Keratinocyte (primary cell): ENCODE measurements at regions not wholly inside any gene's neighbourhood (a gene's known extent, or its start where the extent isn't known, plus 50 kb on each side); places are given as distances from the start of the nearest gene placed in this dataset.

ENCODE experiments used
- DNase-seq: peaks from one replicate; pipeline ENCODE4 v3.0.0-alpha.2; 2011; ENCODE audit warnings: low read depth, missing footprints, low spot score
- FAIRE-seq: peaks from 2 replicates; lab custom pipeline; 2011; peaks lifted over from hg19 to GRCh38; lab: Jason Lieb, UNC
- H2AFZ ChIP-seq: 2 replicates; pipeline ENCODE4 v1.6.0; 2012; ENCODE audit warnings: low read length, control low read depth, inconsistent platforms; ENCODE audit not compliant: control insufficient read depth
- H3K27ac ChIP-seq: 2 replicates; pipeline ENCODE4 v1.5.1; 2011; ENCODE audit warnings: low read length; ENCODE audit not compliant: control insufficient read depth, insufficient read depth
- H3K27me3 ChIP-seq: 3 replicates; pipeline ENCODE4 v1.6.0; 2011; ENCODE audit warnings: low read length; ENCODE audit not compliant: control insufficient read depth, insufficient read depth; ENCODE audit errors: extremely low read depth
- H3K36me3 ChIP-seq, 2 experiments: 2 replicates in 1 of 2; 3 replicates in 1 of 2; pipeline ENCODE4 v1.5.1; 2011; ENCODE audit warnings: low read length in 2 of 2, mild to moderate bottlenecking in 1 of 2; ENCODE audit not compliant: control insufficient read depth in 2 of 2, insufficient read depth in 2 of 2; ENCODE audit errors: extremely low read depth in 1 of 2
- H3K4me1 ChIP-seq: 3 replicates; pipeline ENCODE4 v1.5.1; 2011; ENCODE audit warnings: low read length; ENCODE audit not compliant: control insufficient read depth, insufficient read depth; ENCODE audit errors: extremely low read depth
- H3K4me2 ChIP-seq: 3 replicates; pipeline ENCODE4 v1.6.0; 2011; ENCODE audit warnings: low read depth, low read length; ENCODE audit not compliant: control insufficient read depth, insufficient read depth; ENCODE audit errors: extremely low read depth
- H3K4me3 ChIP-seq, 3 experiments: fragments of 200-600 bp in 1 of 3; sonication (generic) in 1 of 3; 2 replicates in 2 of 3; 3 replicates in 1 of 3; pipeline ENCODE4 v1.5.1; 2011 to 2016; ENCODE audit warnings: low read length in 3 of 3, mild to moderate bottlenecking in 3 of 3, control low read depth in 2 of 3, inconsistent platforms in 1 of 3, low read depth in 1 of 3, mixed read lengths in 1 of 3, mixed run types in 1 of 3, moderate library complexity in 1 of 3; ENCODE audit not compliant: control insufficient read depth in 2 of 3, insufficient read depth in 2 of 3; ENCODE audit errors: extremely low read depth in 1 of 3
- H3K79me2 ChIP-seq: 2 replicates; pipeline ENCODE4 v1.6.0; 2012; ENCODE audit warnings: low read length; ENCODE audit not compliant: control insufficient read depth, insufficient read depth
- H3K9ac ChIP-seq: 3 replicates; pipeline ENCODE4 v1.6.0; 2011; ENCODE audit warnings: low read length; ENCODE audit not compliant: control insufficient read depth, insufficient read depth; ENCODE audit errors: extremely low read depth
- H3K9me1 ChIP-seq: 3 replicates; pipeline ENCODE4 v1.6.0; 2011; ENCODE audit warnings: low read length; ENCODE audit not compliant: control insufficient read depth, insufficient read depth; ENCODE audit errors: extremely low read depth
- H3K9me3 ChIP-seq: 2 replicates; pipeline ENCODE4 v1.5.1; 2012; ENCODE audit warnings: low read depth, low read length; ENCODE audit not compliant: control insufficient read depth
- H4K20me1 ChIP-seq: 3 replicates; pipeline ENCODE4 v1.6.0; 2011; ENCODE audit warnings: low read length; ENCODE audit not compliant: control insufficient read depth, insufficient read depth; ENCODE audit errors: extremely low read depth
- EZH2 ChIP-seq: IDR thresholded peaks from one replicate; pipeline ENCODE4 v1.6.1; 2012; ENCODE audit warnings: inconsistent platforms, mild to moderate bottlenecking, low read length, moderate library complexity
- dilution Hi-C: fragments of 300-500 bp; cut with MboI; formaldehyde crosslinking; loops from one replicate; pipeline ENCODE4 v1.7.0; 2020; ENCODE audit warnings: low sequenced_read_pairs; ENCODE audit not compliant: extremely low pct_ligation_motif_present
- TF ChIP-seq, protein P1 (sequence below), 3 experiments: IDR thresholded peaks in 1 of 3; conservative IDR thresholded peaks in 1 of 3; optimal IDR thresholded peaks in 1 of 3; 2 replicates in 2 of 3; 3 replicates in 1 of 3; pipeline versions ENCODE3 to v1.5.1; 2011; ENCODE audit warnings: low read length in 3 of 3, mild to moderate bottlenecking in 3 of 3, moderate library complexity in 2 of 3, control low read depth in 1 of 3, inconsistent platforms in 1 of 3; ENCODE audit not compliant: insufficient read depth in 2 of 3; ENCODE audit errors: extremely low read depth in 1 of 3

- Histone ChIP-seq H3K79me2 (no peaks in the 10 kb centered on the region), H3K9me3 (no peaks in the 10 kb centered on the region), H2AFZ (no peak overlapping the region), H3K36me3 (no peaks in the 10 kb centered on the region), H3K4me3 (no peak overlapping the region), H4K20me1 (no peaks in the 10 kb centered on the region), H3K27ac (no peak overlapping the region), H3K9ac (no peak overlapping the region), H3K4me1 (no peaks in the 10 kb centered on the region), H3K9me1 (no peaks in the 10 kb centered on the region), H3K27me3 (no peaks in the 10 kb centered on the region), H3K4me2 (no peak overlapping the region)
- dilution Hi-C loops, result no loop called here
- TF ChIP-seq, protein P1, sequence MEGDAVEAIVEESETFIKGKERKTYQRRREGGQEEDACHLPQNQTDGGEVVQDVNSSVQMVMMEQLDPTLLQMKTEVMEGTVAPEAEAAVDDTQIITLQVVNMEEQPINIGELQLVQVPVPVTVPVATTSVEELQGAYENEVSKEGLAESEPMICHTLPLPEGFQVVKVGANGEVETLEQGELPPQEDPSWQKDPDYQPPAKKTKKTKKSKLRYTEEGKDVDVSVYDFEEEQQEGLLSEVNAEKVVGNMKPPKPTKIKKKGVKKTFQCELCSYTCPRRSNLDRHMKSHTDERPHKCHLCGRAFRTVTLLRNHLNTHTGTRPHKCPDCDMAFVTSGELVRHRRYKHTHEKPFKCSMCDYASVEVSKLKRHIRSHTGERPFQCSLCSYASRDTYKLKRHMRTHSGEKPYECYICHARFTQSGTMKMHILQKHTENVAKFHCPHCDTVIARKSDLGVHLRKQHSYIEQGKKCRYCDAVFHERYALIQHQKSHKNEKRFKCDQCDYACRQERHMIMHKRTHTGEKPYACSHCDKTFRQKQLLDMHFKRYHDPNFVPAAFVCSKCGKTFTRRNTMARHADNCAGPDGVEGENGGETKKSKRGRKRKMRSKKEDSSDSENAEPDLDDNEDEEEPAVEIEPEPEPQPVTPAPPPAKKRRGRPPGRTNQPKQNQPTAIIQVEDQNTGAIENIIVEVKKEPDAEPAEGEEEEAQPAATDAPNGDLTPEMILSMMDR (optimal IDR thresholded peaks at IDR 0.05 in 1 of 3, IDR thresholded peaks at IDR 0.05 in 1 of 3, conservative IDR thresholded peaks at IDR 0.05 in 1 of 3; ENCODE audit: extremely low read depth in 1 of 3, insufficient read depth in 2 of 3, low read length in 3 of 3), result no peak
- no peak for TF ChIP-seq EZH2
- DNase-seq (no peak), FAIRE-seq (no peak)
These were observed 222.7 kb upstream of the FOXN3 start for GRCh38 chr14:89639687-89640086.

- Histone ChIP-seq H3K9me3 (no peaks in the 10 kb centered on the region), H3K79me2 (no peaks in the 10 kb centered on the region), H3K4me2 (no peak overlapping the region), H3K9me1 (no peaks in the 10 kb centered on the region), H3K27me3 (no peaks in the 10 kb centered on the region), H2AFZ (no peak overlapping the region), H4K20me1 (no peaks in the 10 kb centered on the region), H3K27ac (no peak overlapping the region), H3K4me1 (no peaks in the 10 kb centered on the region), H3K4me3 (no peak overlapping the region), H3K9ac (no peak overlapping the region), H3K36me3 (no peaks in the 10 kb centered on the region)
- FAIRE-seq, result no peak
- no peak for DNase-seq
- TF ChIP-seq, protein P1 (optimal IDR thresholded peaks at IDR 0.05 in 1 of 3, IDR thresholded peaks at IDR 0.05 in 1 of 3, conservative IDR thresholded peaks at IDR 0.05 in 1 of 3; ENCODE audit: extremely low read depth in 1 of 3, insufficient read depth in 2 of 3, low read length in 3 of 3), result no peak
- no peak for TF ChIP-seq EZH2
- dilution Hi-C loops, result no loop called here
These were observed 221.9 kb upstream of the FOXN3 start for GRCh38 chr14:89638891-89639290.
